ENCODE measurements at regions not wholly inside any gene's neighbourhood (a gene's known extent, or its start where the extent isn't known, plus 50 kb on each side); places are given as distances from the start of the nearest gene placed in this dataset.

- ATAC-seq = no peak
- no peak overlapping the region for H3K27ac ChIP-seq
- TF ChIP-seq, protein P1, sequence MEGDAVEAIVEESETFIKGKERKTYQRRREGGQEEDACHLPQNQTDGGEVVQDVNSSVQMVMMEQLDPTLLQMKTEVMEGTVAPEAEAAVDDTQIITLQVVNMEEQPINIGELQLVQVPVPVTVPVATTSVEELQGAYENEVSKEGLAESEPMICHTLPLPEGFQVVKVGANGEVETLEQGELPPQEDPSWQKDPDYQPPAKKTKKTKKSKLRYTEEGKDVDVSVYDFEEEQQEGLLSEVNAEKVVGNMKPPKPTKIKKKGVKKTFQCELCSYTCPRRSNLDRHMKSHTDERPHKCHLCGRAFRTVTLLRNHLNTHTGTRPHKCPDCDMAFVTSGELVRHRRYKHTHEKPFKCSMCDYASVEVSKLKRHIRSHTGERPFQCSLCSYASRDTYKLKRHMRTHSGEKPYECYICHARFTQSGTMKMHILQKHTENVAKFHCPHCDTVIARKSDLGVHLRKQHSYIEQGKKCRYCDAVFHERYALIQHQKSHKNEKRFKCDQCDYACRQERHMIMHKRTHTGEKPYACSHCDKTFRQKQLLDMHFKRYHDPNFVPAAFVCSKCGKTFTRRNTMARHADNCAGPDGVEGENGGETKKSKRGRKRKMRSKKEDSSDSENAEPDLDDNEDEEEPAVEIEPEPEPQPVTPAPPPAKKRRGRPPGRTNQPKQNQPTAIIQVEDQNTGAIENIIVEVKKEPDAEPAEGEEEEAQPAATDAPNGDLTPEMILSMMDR (IDR thresholded peaks at IDR 0.05) = no peak
- TF ChIP-seq POLR2A (IDR thresholded peaks at IDR 0.05) = no peak
- no peaks in the 10 kb centered on the region for H3K9me3 ChIP-seq
- H3K4me3 ChIP-seq = no peak overlapping the region
- H3K36me3 ChIP-seq (replicated peaks in 1 of 2; ENCODE audit: insufficient read depth in 1 of 2, low read depth in 2 of 2) = no peaks in the 10 kb centered on the region
- H3K4me1 ChIP-seq = no peaks in the 10 kb centered on the region
- H3K27me3 ChIP-seq = no peaks in the 10 kb centered on the region
- 39 to 46% methylated on average over 1 of the region's 1 CpG for WGBS, 2 donors
- no peak for DNase-seq
- intact Hi-C loops (cut with DNase I) = no loop called here
These were observed 490.5 kb upstream of the ERCC4 start for GRCh38 chr16:13429416-13429815.

- Histone ChIP-seq H3K27ac (no peak overlapping the region), H3K4me1 (no peaks in the 10 kb centered on the region), H3K4me3 (no peak overlapping the region), H3K36me3 (replicated peaks in 1 of 2; ENCODE audit: insufficient read depth in 1 of 2, low read depth in 2 of 2) (no peaks in the 10 kb centered on the region), H3K9me3 (no peaks in the 10 kb centered on the region), H3K27me3 (no peaks in the 10 kb centered on the region)
- no peak for TF ChIP-seq POLR2A (IDR thresholded peaks at IDR 0.05)
- TF ChIP-seq, protein P1 (IDR thresholded peaks at IDR 0.05) = no peak
- 63 to 75% methylated on average over 1 of the region's 1 CpG for WGBS, 2 donors
- intact Hi-C loops (cut with DNase I) = no loop called here
- DNase-seq = no peak
- ATAC-seq = no peak
These were observed 484.5 kb upstream of the ERCC4 start for GRCh38 chr16:13435415-13435814.

- H3K27ac ChIP-seq = no peak overlapping the region
- intact Hi-C loops (cut with DNase I) = no loop called here
- no peak overlapping the region for H3K4me3 ChIP-seq
- TF ChIP-seq, protein P1 (IDR thresholded peaks at IDR 0.05) = no peak
- TF ChIP-seq POLR2A (IDR thresholded peaks at IDR 0.05) = no peak
- no peaks in the 10 kb centered on the region for H3K9me3 ChIP-seq
- no peaks in the 10 kb centered on the region for H3K36me3 ChIP-seq (replicated peaks in 1 of 2; ENCODE audit: insufficient read depth in 1 of 2, low read depth in 2 of 2)
- no peaks in the 10 kb centered on the region for H3K4me1 ChIP-seq
- ATAC-seq (no peak), DNase-seq (no peak)
- WGBS, 2 donors = 64 to 90% methylated on average over 3 of the region's 3 CpGs
- H3K27me3 ChIP-seq = no peaks in the 10 kb centered on the region
These were observed 484.0 kb upstream of the ERCC4 start for GRCh38 chr16:13435873-13436474.

- Histone ChIP-seq H3K27me3 (no peaks in the 10 kb centered on the region), H3K4me3 (no peak overlapping the region), H3K4me1 (no peaks in the 10 kb centered on the region), H3K9me3 (no peaks in the 10 kb centered on the region), H3K27ac (no peak overlapping the region), H3K36me3 (replicated peaks in 1 of 2; ENCODE audit: insufficient read depth in 1 of 2, low read depth in 2 of 2) (no peaks in the 10 kb centered on the region)
- DNase-seq (no peak), ATAC-seq (no peak)
- TF ChIP-seq, protein P1 (IDR thresholded peaks at IDR 0.05) = no peak
- TF ChIP-seq POLR2A (IDR thresholded peaks at IDR 0.05) = no peak
- intact Hi-C loops (cut with DNase I) = no loop called here
- WGBS, 2 donors = 40 to 51% methylated on average over 8 of the region's 8 CpGs
These were observed 483.1 kb upstream of the ERCC4 start for GRCh38 chr16:13436641-13437412.

- no peak overlapping the region for H3K27ac ChIP-seq
- WGBS, 2 donors = 44 to 52% methylated on average over 5 of the region's 5 CpGs
- H3K9me3 ChIP-seq = no peaks in the 10 kb centered on the region
- TF ChIP-seq, protein P1 (IDR thresholded peaks at IDR 0.05) = no peak
- no peak for TF ChIP-seq POLR2A (IDR thresholded peaks at IDR 0.05)
- intact Hi-C loops (cut with DNase I) = no loop called here
- H3K27me3 ChIP-seq = no peaks in the 10 kb centered on the region
- DNase-seq = no peak
- ATAC-seq = no peak
- no peak overlapping the region for H3K4me3 ChIP-seq
- no peaks in the 10 kb centered on the region for H3K4me1 ChIP-seq
- H3K36me3 ChIP-seq (replicated peaks in 1 of 2; ENCODE audit: insufficient read depth in 1 of 2, low read depth in 2 of 2) = no peaks in the 10 kb centered on the region
These were observed 482.6 kb upstream of the ERCC4 start for GRCh38 chr16:13437413-13437795.
